ENCODE measurements at regions not wholly inside any gene's neighbourhood (a gene's known extent, or its start where the extent isn't known, plus 50 kb on each side); places are given as distances from the start of the nearest gene placed in this dataset.

- H3K27ac ChIP-seq (ENCODE audit: insufficient read length, low read depth, low read length): no peak overlapping the region
- H3K14ac ChIP-seq (ENCODE audit: insufficient read depth, low read length): no peak overlapping the region
- H3K79me2 ChIP-seq (ENCODE audit: insufficient read depth, low read length): no peaks in the 10 kb centered on the region
- H4K5ac ChIP-seq (ENCODE audit: insufficient read length, low read depth, low read length): no peak overlapping the region
- no peak overlapping the region for H3K23ac ChIP-seq (ENCODE audit: insufficient read length, low read depth, low read length)
- DNase-seq: no peak
- no peak overlapping the region for H3K4ac ChIP-seq (ENCODE audit: low read depth, low read length)
- Mint-ChIP-seq H3K4me3 (no peak overlapping the region), H3K36me3 (ENCODE audit: insufficient read depth in 1 of 3, low read depth in 3 of 3) (peaks cover 0 to 6% (median under 1%) of the 10 kb centered on the region in 3 experiments; a peak in 4 of 7 replicates), H3K27ac (no peak overlapping the region; a peak in 1 of 7 replicates), H3K4me1 (no peaks in the 10 kb centered on the region), H3K27me3 (ENCODE audit: low read depth) (no peaks in the 10 kb centered on the region), H3K9me3 (peaks cover 1 to 10% of the 10 kb centered on the region in 2 experiments; a peak in 4 of 5 replicates)
- H2BK15ac ChIP-seq (ENCODE audit: low read depth, low read length): no peak overlapping the region
- no peak overlapping the region for H3K56ac ChIP-seq (ENCODE audit: insufficient read length, low read depth, low read length)
- no peak overlapping the region for H3K9ac ChIP-seq (ENCODE audit: extremely low read depth, insufficient read length, low read length)
- no peaks in the 10 kb centered on the region for H3K23me2 ChIP-seq (ENCODE audit: insufficient read length, low read depth, low read length, poor library complexity, severe bottlenecking)
- H2BK20ac ChIP-seq (ENCODE audit: low read depth, low read length, poor library complexity, severe bottlenecking): no peak overlapping the region
- no peaks in the 10 kb centered on the region for H3K4me1 ChIP-seq (ENCODE audit: insufficient read depth, low read length)
- no peak overlapping the region for H4K8ac ChIP-seq (replicated peaks; ENCODE audit: insufficient read length, low read depth, low read length)
- no peak overlapping the region for H2AFZ ChIP-seq (ENCODE audit: low read length)
- H3K79me1 ChIP-seq (ENCODE audit: insufficient read depth, low read depth, low read length, poor library complexity, severe bottlenecking): no peaks in the 10 kb centered on the region
- no peak overlapping the region for H2AK5ac ChIP-seq (ENCODE audit: insufficient read length, low read length)
- TF ChIP-seq, protein P1, sequence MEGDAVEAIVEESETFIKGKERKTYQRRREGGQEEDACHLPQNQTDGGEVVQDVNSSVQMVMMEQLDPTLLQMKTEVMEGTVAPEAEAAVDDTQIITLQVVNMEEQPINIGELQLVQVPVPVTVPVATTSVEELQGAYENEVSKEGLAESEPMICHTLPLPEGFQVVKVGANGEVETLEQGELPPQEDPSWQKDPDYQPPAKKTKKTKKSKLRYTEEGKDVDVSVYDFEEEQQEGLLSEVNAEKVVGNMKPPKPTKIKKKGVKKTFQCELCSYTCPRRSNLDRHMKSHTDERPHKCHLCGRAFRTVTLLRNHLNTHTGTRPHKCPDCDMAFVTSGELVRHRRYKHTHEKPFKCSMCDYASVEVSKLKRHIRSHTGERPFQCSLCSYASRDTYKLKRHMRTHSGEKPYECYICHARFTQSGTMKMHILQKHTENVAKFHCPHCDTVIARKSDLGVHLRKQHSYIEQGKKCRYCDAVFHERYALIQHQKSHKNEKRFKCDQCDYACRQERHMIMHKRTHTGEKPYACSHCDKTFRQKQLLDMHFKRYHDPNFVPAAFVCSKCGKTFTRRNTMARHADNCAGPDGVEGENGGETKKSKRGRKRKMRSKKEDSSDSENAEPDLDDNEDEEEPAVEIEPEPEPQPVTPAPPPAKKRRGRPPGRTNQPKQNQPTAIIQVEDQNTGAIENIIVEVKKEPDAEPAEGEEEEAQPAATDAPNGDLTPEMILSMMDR (conservative IDR thresholded peaks at IDR 0.05): no peak
- no peak overlapping the region for H2BK5ac ChIP-seq (ENCODE audit: insufficient read length, low read length)
- H3T11ph ChIP-seq (ENCODE audit: low read length): no peak overlapping the region
- no peak overlapping the region for H3K18ac ChIP-seq (ENCODE audit: insufficient read length, low read depth, low read length)
- WGBS (ENCODE audit: extremely low coverage, insufficient read length, low lambda C conversion rate): no CpG with 5 or more reads among the region's 29 CpGs
- H3K27me3 ChIP-seq (ENCODE audit: insufficient read depth, low read length): no peaks in the 10 kb centered on the region
- no peaks in the 10 kb centered on the region for H4K20me1 ChIP-seq (ENCODE audit: control insufficient read depth, insufficient read depth, insufficient read length)
- no peak overlapping the region for H4K91ac ChIP-seq (ENCODE audit: insufficient read length, low read depth, low read length)
- H2BK12ac ChIP-seq (ENCODE audit: insufficient read length, low read depth, low read length): no peak overlapping the region
- H3K4me2 ChIP-seq (ENCODE audit: insufficient read depth, insufficient read length, low read length): no peak overlapping the region
- no peaks in the 10 kb centered on the region for H3K9me3 ChIP-seq (ENCODE audit: control insufficient read depth, low read depth, low read length)
- no peak overlapping the region for H2BK120ac ChIP-seq (ENCODE audit: low read depth, low read length, poor library complexity, severe bottlenecking)
Measured at GRCh38 chr15:27656296-27656987, 442.7 kb downstream of the OCA2 start.
